ENCODE measurements at regions not wholly inside any gene's neighbourhood (a gene's known extent, or its start where the extent isn't known, plus 50 kb on each side); places are given as distances from the start of the nearest gene placed in this dataset.
A peak's percentile ranks its signal among the peaks of the same experiment; 100 is the strongest.
"Not testable (repeated sequence)": the region's sequence is repeated elsewhere in the genome, so short reads cannot be mapped to it uniquely, and the experiment has no call there.

- no peak for DNase-seq
Measured at GRCh38 chr1:244302876-244303609, 148.7 kb downstream of the ADSS2 start.

DNA sequence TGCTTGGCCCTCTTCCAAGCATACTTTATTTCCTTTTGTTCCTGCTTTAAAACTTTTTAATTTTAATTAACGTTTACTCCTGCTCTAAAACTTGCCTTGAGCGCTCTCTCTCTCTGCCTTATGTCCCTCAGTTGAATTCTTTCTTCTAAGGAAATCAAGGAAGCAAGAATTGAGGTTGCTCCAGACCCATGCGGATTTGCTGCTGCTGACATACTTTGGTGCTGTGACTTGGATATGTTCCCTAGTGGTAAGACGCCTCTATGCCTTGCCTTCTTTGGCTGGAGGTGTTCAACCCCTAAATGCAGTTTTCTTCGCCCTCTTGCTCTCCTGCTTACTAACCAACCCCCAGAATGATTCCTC is 148.1 kb downstream of the ADSS2 start:
- no peak for DNase-seq

GRCh38 chr1:244304156-244304555 is 147.6 kb downstream of the ADSS2 start:
- DNase-seq: no peak

- no peak for DNase-seq
Measured at GRCh38 chr1:244304656-244305055, 147.1 kb downstream of the ADSS2 start.

- DNase-seq: no peak
Measured at GRCh38 chr1:244305776-244306341, 145.8 kb downstream of the ADSS2 start.

- DNase-seq: no peak
Measured at GRCh38 chr1:244306544-244306943, 145.2 kb downstream of the ADSS2 start.

- DNase-seq: not testable (repeated sequence)
Measured at GRCh38 chr1:244309191-244309590, 142.5 kb downstream of the ADSS2 start.

- DNase-seq: no peak
Measured at GRCh38 chr1:244311784-244312532, 139.8 kb downstream of the ADSS2 start.

- no peak for DNase-seq
Measured at GRCh38 chr1:244313346-244313745, 138.4 kb downstream of the ADSS2 start.

DNA sequence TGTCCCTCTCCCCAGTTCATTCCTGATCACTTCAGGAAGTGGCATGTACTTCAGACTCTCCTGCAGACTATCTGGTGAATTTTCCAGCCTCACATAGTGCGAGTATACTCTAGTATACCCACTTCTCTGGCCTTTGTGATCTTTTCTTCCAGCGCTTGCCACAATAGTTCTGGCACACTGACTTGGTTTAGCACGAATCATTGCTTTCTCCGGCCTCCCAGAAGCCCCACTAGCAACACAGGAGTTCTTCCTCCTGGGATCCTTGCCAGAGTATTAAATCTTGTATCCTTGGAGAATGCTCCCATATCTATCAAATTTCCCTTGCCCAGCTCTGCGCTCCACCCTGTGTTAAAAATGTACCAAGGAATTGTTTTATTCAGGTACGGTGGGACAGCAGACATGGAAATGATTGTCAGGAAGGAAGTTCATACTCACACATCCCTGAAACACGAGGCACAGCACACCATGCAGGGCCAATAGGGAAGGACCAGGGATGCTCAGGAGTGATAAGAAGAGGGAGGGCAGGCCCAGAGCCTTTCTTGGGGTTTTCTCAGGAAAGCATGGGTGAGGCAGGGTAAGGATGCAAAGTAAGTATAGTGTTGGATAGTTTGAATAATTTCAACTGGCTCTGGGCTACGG is 136.7 kb downstream of the ADSS2 start:
- DNase-seq: no peak

- DNase-seq: no peak
Measured at GRCh38 chr1:244315996-244316395, 135.7 kb downstream of the ADSS2 start.

DNA sequence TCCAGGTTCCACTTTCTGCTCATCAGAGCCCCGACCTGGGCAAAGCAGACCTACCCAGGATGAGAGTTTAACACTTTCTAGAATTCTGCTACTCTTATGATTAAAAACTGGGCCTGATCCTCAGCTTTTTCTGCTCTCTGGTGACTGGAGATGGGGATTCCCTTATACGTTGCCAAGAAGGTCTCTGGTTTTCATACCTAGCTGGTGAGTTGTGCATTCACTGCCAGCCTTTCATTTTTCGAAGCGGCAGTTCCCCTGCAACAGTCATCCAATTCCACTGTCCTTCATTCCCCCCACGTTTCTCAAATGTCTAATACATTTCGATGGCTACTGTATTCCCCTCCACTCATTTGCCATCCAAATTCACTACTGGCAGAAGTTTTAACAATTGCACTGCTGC is 135.3 kb downstream of the ADSS2 start:
- no peak for DNase-seq

DNA sequence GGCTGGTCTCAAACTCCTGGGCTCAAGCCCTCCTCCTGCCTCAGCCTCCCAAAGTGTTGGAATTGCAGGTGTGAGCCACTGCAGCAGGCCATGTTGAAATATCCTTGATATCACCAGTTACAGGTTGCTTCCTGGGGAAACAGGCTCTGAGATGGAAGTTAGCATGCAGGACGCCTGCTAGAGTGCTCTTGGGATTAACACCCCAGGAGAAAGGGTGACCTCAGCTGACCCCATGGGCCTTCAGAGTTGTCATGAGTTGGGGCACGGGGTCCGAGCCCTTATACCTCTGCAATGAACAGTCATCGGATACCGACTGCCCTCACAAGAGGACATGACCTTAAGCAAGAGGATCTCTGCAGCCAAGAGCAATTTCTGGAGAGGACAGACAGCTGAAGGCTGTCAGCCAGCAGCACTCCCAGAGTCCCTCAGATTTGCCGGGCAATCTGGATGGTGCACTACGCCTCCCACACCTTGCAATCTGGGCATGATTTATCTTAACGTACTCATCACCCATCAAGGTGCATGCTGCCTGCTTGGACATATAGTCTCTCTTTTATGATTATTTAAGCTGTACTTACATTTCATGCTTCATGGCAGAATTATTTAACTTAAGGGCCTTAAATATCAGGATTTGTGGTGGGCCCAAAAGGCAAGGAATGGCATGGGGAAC is 134.6 kb downstream of the ADSS2 start:
- DNase-seq: no peak

DNA sequence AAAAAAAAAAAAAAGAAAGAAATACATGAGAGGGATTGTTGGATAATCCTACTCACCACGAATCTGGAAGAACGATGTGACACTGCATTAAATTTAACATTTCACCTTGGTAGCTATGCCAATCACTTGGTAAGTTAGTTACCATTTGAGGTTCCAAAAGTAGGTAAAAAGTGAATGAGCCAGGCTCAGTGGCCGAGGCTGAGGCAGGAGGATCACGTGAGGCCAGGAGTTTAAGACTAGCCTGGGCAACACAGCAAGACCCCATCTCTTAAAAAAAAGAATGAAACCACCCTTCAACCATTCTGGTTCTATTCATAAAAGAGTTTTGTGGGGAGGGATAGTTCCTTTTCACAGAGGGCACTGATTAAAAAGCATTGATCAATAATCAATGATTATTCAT is 133.6 kb downstream of the ADSS2 start:
- DNase-seq: no peak

GRCh38 chr1:244318512-244318911 is 133.2 kb downstream of the ADSS2 start:
- peak; percentile 42 for DNase-seq

DNA sequence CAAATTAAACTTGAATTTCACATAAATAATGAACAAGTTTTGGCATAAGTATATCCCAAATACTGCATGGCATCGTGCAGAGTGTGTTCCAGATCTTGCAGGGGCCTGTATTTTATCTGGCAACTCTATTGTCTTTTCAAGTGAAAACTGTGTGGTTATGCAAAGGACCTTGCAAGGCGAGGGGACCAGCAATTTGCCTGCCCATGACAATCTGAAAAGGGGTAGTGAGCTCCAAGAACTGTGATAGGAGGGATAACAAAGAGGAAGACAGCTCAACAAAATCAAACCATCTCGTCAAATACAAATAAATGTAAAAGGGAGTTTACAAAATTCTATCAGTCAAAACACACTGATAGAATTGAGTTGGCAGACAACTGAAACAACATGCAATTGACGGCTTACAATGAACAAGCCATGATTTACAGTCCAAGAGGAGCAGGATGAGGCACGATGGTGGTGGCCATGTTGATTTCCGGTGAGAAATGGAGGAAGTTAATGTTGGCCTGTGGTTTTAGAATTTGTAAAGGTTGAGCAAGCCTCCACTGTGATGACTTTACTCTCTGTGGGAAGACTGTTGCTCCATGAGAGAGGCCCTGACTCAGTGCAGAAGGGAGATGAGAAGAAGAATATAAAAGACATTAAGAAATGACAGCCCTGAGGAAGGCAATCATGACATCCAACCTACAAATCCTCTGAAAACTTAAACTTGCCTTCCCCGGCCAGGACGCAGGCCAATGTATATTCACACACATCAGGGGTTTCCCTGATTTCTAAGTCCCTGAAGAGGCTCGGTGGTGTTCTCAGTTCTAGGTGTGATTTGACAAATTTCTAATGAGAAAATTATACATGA is 132.2 kb downstream of the ADSS2 start:
- DNase-seq: peak; percentile 92

DNA sequence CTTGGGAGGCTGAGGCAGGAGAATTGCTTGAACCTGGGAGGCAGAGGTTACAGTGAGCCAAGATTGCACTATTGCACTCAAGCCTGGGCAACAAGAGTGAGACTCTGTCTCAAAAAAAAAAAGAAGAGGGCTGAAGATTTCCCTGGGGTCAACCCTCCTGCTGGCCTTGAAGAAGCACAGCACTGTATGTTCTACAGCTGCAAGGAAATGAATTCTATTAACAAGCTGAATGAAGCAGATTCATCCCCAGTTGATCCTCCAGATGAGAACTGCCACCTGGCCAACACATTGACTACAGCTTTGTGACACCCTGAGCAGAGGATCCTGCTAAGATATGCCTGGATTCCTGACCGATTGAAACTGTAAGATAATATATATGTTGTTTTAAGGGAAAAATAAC is 129.5 kb downstream of the ADSS2 start:
- DNase-seq: no peak

DNA sequence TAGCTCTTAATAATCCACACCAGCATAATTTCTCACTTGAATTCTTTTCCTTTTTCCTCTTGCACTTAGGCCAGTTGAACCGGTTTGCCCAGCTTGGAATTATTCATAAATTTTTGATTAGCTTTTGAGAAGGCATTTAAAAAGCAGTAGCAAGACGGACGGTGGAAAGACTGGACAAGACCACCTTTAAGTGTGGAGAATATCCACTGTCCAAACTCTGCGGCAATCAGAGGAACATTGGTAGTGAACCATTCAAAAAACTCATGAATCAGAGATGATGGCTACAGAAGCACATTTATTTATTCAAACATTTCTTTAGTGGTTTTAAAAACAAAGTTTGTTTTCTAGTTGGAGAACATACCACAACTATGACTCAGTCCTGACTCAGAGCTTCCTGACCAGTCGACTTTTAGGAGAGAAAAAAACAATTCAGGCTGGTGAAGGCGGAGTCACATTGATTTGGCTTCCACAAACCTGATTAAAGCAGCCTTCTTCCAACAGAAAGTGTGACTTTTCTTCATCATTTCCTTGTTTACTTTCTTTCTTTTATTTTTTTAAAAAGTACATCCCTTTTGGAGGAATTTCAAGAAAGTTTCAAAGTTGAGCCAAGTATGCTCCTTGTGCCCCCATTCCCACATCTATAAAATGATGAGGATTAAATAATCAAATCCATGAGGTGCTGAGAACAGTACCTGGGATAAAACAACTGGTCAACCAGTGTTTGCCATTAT is 128.8 kb downstream of the ADSS2 start:
- peak; percentile 90 for DNase-seq

DNA sequence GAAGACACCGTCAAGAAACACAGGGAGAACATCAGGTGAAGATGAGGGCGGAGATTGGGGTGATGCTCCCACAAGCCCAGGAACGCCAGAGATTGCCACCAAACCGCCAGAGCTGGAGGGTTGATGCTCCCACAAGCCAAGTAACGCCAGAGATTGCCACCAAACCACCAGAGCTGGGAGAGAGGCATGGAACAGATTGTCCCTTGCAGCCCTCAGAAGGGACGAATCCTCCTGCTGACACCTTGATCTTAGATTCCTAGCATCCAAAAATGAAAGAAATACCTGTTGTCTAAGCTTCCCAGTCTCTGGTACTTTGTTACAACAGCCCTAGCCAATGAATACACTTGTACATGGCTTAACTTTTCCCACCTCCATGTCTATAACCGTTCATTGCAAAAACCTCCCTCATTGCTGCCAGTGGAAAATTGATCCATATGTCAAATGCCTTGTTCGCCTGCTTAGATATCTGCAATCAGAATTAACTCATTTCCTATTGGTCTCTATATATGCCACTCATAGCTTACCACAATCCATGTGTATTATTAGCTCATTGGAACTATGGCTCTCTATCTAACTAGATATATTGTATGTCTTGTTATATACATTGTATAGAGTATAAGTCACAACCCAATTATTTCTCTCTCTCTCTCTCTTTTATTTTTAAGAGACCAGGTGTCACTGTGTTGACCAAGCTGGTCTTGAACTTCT is 127.4 kb downstream of the ADSS2 start:
- DNase-seq: no peak

GRCh38 chr1:244325056-244325758 is 126.5 kb downstream of the ADSS2 start:
- peak; percentile 78 for DNase-seq

Measured in activated CD4-positive, alpha-beta T cell treated with anti-CD3 and anti-CD28 coated beads, Interleukin-10, Interleukin-2, amounts not matched to agents 100 ng/mL and 50 ng/mL, durations not matched to agents 16 hours and 8 hours (primary cell).